IMR-90 (cell line): ENCODE measurements at regions not wholly inside any gene's neighbourhood (a gene's known extent, or its start where the extent isn't known, plus 50 kb on each side); places are given as distances from the start of the nearest gene placed in this dataset.

Source experiments
- ATAC-seq: fragments of 200-7000 bp; cut with Tn5 transposase; 2 replicates; pipeline ENCODE4 v1.9.1; 2020; ENCODE audit warnings: low read depth, mild to moderate bottlenecking, moderate library complexity
- BruUV-seq: library from RNA; stranded (reverse); fragments of 400-500 nt; replicated peaks from 2 replicates; lab custom pipeline; 2021; lab: Mats Ljungman, UMichigan
- CTCF ChIA-PET: fragments of 300-600 bp; formaldehyde crosslinking; extraction: SDS; loops from one replicate; lab custom pipeline; 2021; ENCODE audit warnings: antibody characterized with exemption; lab: Yijun Ruan, JAX
- POLR2A ChIA-PET: fragments of 300-600 bp; sonication (Branson Sonifier 250); formaldehyde crosslinking; loops from one replicate; lab custom pipeline; 2022; ENCODE audit warnings: antibody characterized with exemption; ENCODE audit not compliant: unreplicated experiment; lab: Charles Lee
- DNase-seq: peaks from one replicate; pipeline ENCODE4 v3.0.0; 2013
- H2AFZ ChIP-seq: replicated peaks from 2 replicates; pipeline ENCODE3; 2013; ENCODE audit warnings: low read length, mild to moderate bottlenecking; ENCODE audit not compliant: poor library complexity
- H2AK5ac ChIP-seq: 2 replicates; pipeline ENCODE4 v1.6.1; 2013; ENCODE audit warnings: low read depth, low read length, inconsistent platforms
- H2AK9ac ChIP-seq: replicated peaks from 2 replicates; pipeline ENCODE3; 2013; ENCODE audit warnings: mild to moderate bottlenecking, low read depth, low read length, moderate library complexity; ENCODE audit not compliant: poor library complexity
- H2BK120ac ChIP-seq: 2 replicates; pipeline ENCODE4 v1.6.1; 2013; ENCODE audit warnings: low read depth, low read length, inconsistent platforms
- H2BK15ac ChIP-seq: 3 replicates; pipeline ENCODE4 v1.6.1; 2013; ENCODE audit warnings: low read depth, low read length, inconsistent platforms
- H2BK20ac ChIP-seq: 2 replicates; pipeline ENCODE4 v1.6.1; 2013; ENCODE audit warnings: low read depth, mild to moderate bottlenecking, inconsistent platforms, low read length, moderate library complexity
- H2BK5ac ChIP-seq: 2 replicates; pipeline ENCODE4 v1.6.1; 2013; ENCODE audit warnings: mild to moderate bottlenecking, low read depth, low read length, inconsistent platforms; ENCODE audit not compliant: poor library complexity, severe bottlenecking
- H3K14ac ChIP-seq: replicated peaks from 2 replicates; pipeline ENCODE4 v1.6.1; 2013; ENCODE audit warnings: low read depth, low read length, inconsistent platforms
- H3K18ac ChIP-seq: 2 replicates; pipeline ENCODE4 v1.6.1; 2013; ENCODE audit warnings: low read depth, low read length, control low read depth
- H3K23ac ChIP-seq: 2 replicates; pipeline ENCODE4 v1.6.1; 2013; ENCODE audit warnings: low read depth, low read length, inconsistent platforms
- H3K27ac ChIP-seq: 2 replicates; pipeline ENCODE4 v1.5.1; 2013; ENCODE audit warnings: mild to moderate bottlenecking, control low read depth, low read length; ENCODE audit not compliant: insufficient read depth
- H3K27me3 ChIP-seq: 2 replicates; pipeline ENCODE4 v1.6.1; 2013; ENCODE audit warnings: low read length; ENCODE audit not compliant: control insufficient read depth, insufficient read depth
- H3K36me3 ChIP-seq: 2 replicates; pipeline ENCODE4 v1.6.1; 2013; ENCODE audit warnings: low read length, mixed read lengths; ENCODE audit not compliant: control insufficient read depth, insufficient read depth
- H3K4ac ChIP-seq: 2 replicates; pipeline ENCODE4 v1.6.1; 2013; ENCODE audit warnings: low read depth, low read length, inconsistent platforms
- H3K4me1 ChIP-seq: 2 replicates; pipeline ENCODE4 v1.6.1; 2013; ENCODE audit warnings: low read length, mixed read lengths; ENCODE audit not compliant: control insufficient read depth, insufficient read depth
- H3K4me2 ChIP-seq: 2 replicates; pipeline ENCODE4 v1.6.1; 2013; ENCODE audit warnings: low read depth, mild to moderate bottlenecking, control low read depth, low read length, moderate library complexity
- H3K4me3 ChIP-seq: 2 replicates; pipeline ENCODE4 v1.5.1; 2013; ENCODE audit warnings: low read depth, mild to moderate bottlenecking, control low read depth, low read length, moderate library complexity; ENCODE audit not compliant: insufficient read depth
- H3K56ac ChIP-seq: 2 replicates; pipeline ENCODE4 v1.6.1; 2013; ENCODE audit warnings: low read length, inconsistent platforms; ENCODE audit not compliant: insufficient read depth; ENCODE audit errors: extremely low read depth
- H3K79me1 ChIP-seq, 2 experiments: 2 replicates each; pipeline ENCODE4 v1.6.1; 2013; ENCODE audit warnings: low read length in 2 of 2, inconsistent platforms in 1 of 2, low read depth in 1 of 2
- H3K9ac ChIP-seq: 2 replicates; pipeline ENCODE4 v1.6.1; 2013; ENCODE audit warnings: low read depth, low read length, control low read depth
- H3K9me1 ChIP-seq: 2 replicates; pipeline ENCODE4 v1.6.1; 2013; ENCODE audit warnings: low read length, inconsistent platforms; ENCODE audit not compliant: insufficient read depth
- H3K9me3 ChIP-seq: 2 replicates; pipeline ENCODE4 v1.6.1; 2013; ENCODE audit warnings: low read length; ENCODE audit not compliant: control insufficient read depth, insufficient read depth
- H4K20me1 ChIP-seq: 2 replicates; pipeline ENCODE4 v1.6.1; 2013; ENCODE audit warnings: low read length, inconsistent platforms; ENCODE audit not compliant: insufficient read depth
- H4K5ac ChIP-seq: 2 replicates; pipeline ENCODE4 v1.6.1; 2013; ENCODE audit warnings: mild to moderate bottlenecking, low read depth, low read length, control low read depth
- H4K8ac ChIP-seq, 2 experiments: 2 replicates each; pipeline ENCODE4 v1.6.1; 2013; ENCODE audit warnings: low read depth in 2 of 2, low read length in 2 of 2, control low read depth in 1 of 2, inconsistent platforms in 1 of 2
- H4K91ac ChIP-seq: 2 replicates; pipeline ENCODE4 v1.6.1; 2013; ENCODE audit warnings: low read depth, low read length, inconsistent platforms; ENCODE audit not compliant: insufficient read depth
- BHLHE40 ChIP-seq: fragments of 150-350 bp; IDR thresholded peaks from 2 replicates; pipeline ENCODE4 v1.6.1; 2016; ENCODE audit warnings: mild to moderate bottlenecking, low read depth, low read length
- CEBPB ChIP-seq: IDR thresholded peaks from 2 replicates; pipeline ENCODE4 v1.6.1; 2012; ENCODE audit warnings: low read depth, low read length, improper control_type of control experiment
- CHD1 ChIP-seq: IDR thresholded peaks from 2 replicates; pipeline ENCODE4 v1.6.1; 2012; ENCODE audit warnings: low read depth, low read length, improper control_type of control experiment
- FOS ChIP-seq: fragments of 150-350 bp; IDR thresholded peaks from 2 replicates; pipeline ENCODE4 v1.6.1; 2016; ENCODE audit warnings: low read depth, low read length
- MAFK ChIP-seq: IDR thresholded peaks from 2 replicates; pipeline ENCODE4 v1.6.1; 2012; ENCODE audit warnings: low read depth, low read length, improper control_type of control experiment
- MAZ ChIP-seq: IDR thresholded peaks from 2 replicates; pipeline ENCODE4 v1.6.1; 2012; ENCODE audit warnings: low read depth, mild to moderate bottlenecking, low read length, improper control_type of control experiment, moderate library complexity, borderline replicate concordance
- MXI1 ChIP-seq: IDR thresholded peaks from 2 replicates; pipeline ENCODE4 v1.6.1; 2012; ENCODE audit warnings: low read depth, mild to moderate bottlenecking, low read length, moderate library complexity, borderline replicate concordance
- NFE2L2 ChIP-seq: fragments of 150-350 bp; IDR thresholded peaks from 2 replicates; pipeline ENCODE4 v1.6.1; 2016; ENCODE audit warnings: low read depth, mild to moderate bottlenecking, low read length
- POLR2A ChIP-seq: IDR thresholded peaks from 2 replicates; pipeline ENCODE4 v1.6.1; 2012; ENCODE audit warnings: mild to moderate bottlenecking, low read depth, low read length
- RAD21 ChIP-seq: IDR thresholded peaks from 2 replicates; pipeline ENCODE4 v1.6.1; 2012; ENCODE audit warnings: low read length, improper control_type of control experiment
- RCOR1 ChIP-seq: IDR thresholded peaks from 2 replicates; pipeline ENCODE4 v1.6.1; 2012; ENCODE audit warnings: mild to moderate bottlenecking, low read length, improper control_type of control experiment; ENCODE audit not compliant: insufficient replicate concordance
- RFX5 ChIP-seq: IDR thresholded peaks from 2 replicates; pipeline ENCODE4 v1.8.0; 2012; ENCODE audit warnings: low read depth, mild to moderate bottlenecking, low read length, moderate library complexity
- SMC3 ChIP-seq: fragments of 150-350 bp; IDR thresholded peaks from 2 replicates; pipeline ENCODE4 v1.6.1; 2016; ENCODE audit warnings: low read depth, mild to moderate bottlenecking, antibody characterized with exemption, low read length, moderate library complexity
- USF2 ChIP-seq: fragments of 150-350 bp; IDR thresholded peaks from 2 replicates; pipeline ENCODE4 v1.6.1; 2017; ENCODE audit warnings: mild to moderate bottlenecking, antibody characterized with exemption, low read length, low read depth
- WGBS, 2 experiments: methylation state at CpG; one replicate each; pipeline versions ENCODE4 v1.1.5 to v1.1.7; 2013; ENCODE audit warnings: missing lambda C conversion rate in 2 of 2; ENCODE audit not compliant: insufficient read length in 1 of 2; ENCODE audit errors: extremely low coverage in 2 of 2; 5-methylcytosine and 5-hydroxymethylcytosine counted together
- dilution Hi-C: fragments of 300-500 bp; cut with HindIII; formaldehyde crosslinking; loops from one replicate; pipeline ENCODE4 v1.14.3; 2018; ENCODE audit warnings: low sequenced_read_pairs; ENCODE audit not compliant: unreplicated experiment
- in situ Hi-C: fragments of 300-500 bp; cut with MboI; formaldehyde crosslinking; loops from 3 replicates; pipeline ENCODE4 v1.14.3; 2019; ENCODE audit warnings: low sequenced_read_pairs, inconsistent platforms, mixed read lengths
- intact Hi-C: fragments of 100-400 bp; cut with micrococcal nuclease; formaldehyde crosslinking; loops from 2 replicates; pipeline ENCODE4 v1.10.0; 2022
- TF ChIP-seq, protein P1 (sequence below): fragments of 150-350 bp; IDR thresholded peaks from 2 replicates; pipeline ENCODE4 v1.6.1; 2016; ENCODE audit warnings: low read depth, mild to moderate bottlenecking, low read length, moderate library complexity, borderline replicate concordance
- TF ChIP-seq, protein P2 (sequence below): conservative IDR thresholded peaks from 2 replicates; pipeline ENCODE4 v1.5.1; 2012; ENCODE audit warnings: mild to moderate bottlenecking, low read depth, low read length, improper control_type of control experiment

GRCh38 chr4:27360131-27360530 lies 499.5 kb downstream of the STIM2 start:
- H3K27ac ChIP-seq: no peak overlapping the region
- in situ Hi-C loops: no loop called here
- POLR2A ChIA-PET: no interaction called here

More at GRCh38 chr4:27360131-27360530, 499.5 kb downstream of the STIM2 start:
- DNase-seq (no peak), ATAC-seq (no peak)
- TF ChIP-seq NFE2L2 (no peak), CHD1 (no peak), BHLHE40 (no peak), SMC3 (no peak), RAD21 (no peak), USF2 (no peak), MAFK (no peak), POLR2A (no peak), RFX5 (no peak), MAZ (no peak), FOS (no peak), CEBPB (no peak), MXI1 (no peak), RCOR1 (no peak)
- TF ChIP-seq, protein P1, sequence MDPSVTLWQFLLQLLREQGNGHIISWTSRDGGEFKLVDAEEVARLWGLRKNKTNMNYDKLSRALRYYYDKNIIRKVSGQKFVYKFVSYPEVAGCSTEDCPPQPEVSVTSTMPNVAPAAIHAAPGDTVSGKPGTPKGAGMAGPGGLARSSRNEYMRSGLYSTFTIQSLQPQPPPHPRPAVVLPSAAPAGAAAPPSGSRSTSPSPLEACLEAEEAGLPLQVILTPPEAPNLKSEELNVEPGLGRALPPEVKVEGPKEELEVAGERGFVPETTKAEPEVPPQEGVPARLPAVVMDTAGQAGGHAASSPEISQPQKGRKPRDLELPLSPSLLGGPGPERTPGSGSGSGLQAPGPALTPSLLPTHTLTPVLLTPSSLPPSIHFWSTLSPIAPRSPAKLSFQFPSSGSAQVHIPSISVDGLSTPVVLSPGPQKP: no peak
- TF ChIP-seq, protein P2, sequence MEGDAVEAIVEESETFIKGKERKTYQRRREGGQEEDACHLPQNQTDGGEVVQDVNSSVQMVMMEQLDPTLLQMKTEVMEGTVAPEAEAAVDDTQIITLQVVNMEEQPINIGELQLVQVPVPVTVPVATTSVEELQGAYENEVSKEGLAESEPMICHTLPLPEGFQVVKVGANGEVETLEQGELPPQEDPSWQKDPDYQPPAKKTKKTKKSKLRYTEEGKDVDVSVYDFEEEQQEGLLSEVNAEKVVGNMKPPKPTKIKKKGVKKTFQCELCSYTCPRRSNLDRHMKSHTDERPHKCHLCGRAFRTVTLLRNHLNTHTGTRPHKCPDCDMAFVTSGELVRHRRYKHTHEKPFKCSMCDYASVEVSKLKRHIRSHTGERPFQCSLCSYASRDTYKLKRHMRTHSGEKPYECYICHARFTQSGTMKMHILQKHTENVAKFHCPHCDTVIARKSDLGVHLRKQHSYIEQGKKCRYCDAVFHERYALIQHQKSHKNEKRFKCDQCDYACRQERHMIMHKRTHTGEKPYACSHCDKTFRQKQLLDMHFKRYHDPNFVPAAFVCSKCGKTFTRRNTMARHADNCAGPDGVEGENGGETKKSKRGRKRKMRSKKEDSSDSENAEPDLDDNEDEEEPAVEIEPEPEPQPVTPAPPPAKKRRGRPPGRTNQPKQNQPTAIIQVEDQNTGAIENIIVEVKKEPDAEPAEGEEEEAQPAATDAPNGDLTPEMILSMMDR: no peak
- no CpG with 5 or more reads among the region's 1 CpG for WGBS, 2 experiments
- H2BK15ac ChIP-seq: no peak overlapping the region
- peaks cover 4% of the 10 kb centered on the region; the same call in 1 of the 2 replicates for H3K9me3 ChIP-seq
- no peak overlapping the region for H2BK5ac ChIP-seq
- H3K18ac ChIP-seq: no peak overlapping the region
- H3K9ac ChIP-seq: no peak overlapping the region
- no peak overlapping the region for H3K4me2 ChIP-seq
- no peaks in the 10 kb centered on the region for H3K27me3 ChIP-seq
- H2BK20ac ChIP-seq: no peak overlapping the region
- H2AFZ ChIP-seq: no peak overlapping the region
- H4K8ac ChIP-seq: no peak overlapping the region
- no peaks in the 10 kb centered on the region for H3K79me1 ChIP-seq
- H3K9me1 ChIP-seq: no peaks in the 10 kb centered on the region
- no TSS peak for BruUV-seq
- intact Hi-C loops (no loop called here), dilution Hi-C loops (no loop called here)
- no peak overlapping the region for H4K5ac ChIP-seq
- H3K4me1 ChIP-seq: no peaks in the 10 kb centered on the region
- H2BK120ac ChIP-seq: no peak overlapping the region
- H3K23ac ChIP-seq: no peak overlapping the region
- no peak overlapping the region for H2AK9ac ChIP-seq
- H3K56ac ChIP-seq: no peak overlapping the region
- no peak overlapping the region for H4K91ac ChIP-seq
- H3K14ac ChIP-seq: no peak overlapping the region
- H4K20me1 ChIP-seq: no peaks in the 10 kb centered on the region
- CTCF ChIA-PET: no interaction called here
- H2AK5ac ChIP-seq: no peak overlapping the region
- no peaks in the 10 kb centered on the region for H3K36me3 ChIP-seq
- H3K4me3 ChIP-seq: no peak overlapping the region
- H3K4ac ChIP-seq: no peak overlapping the region
